K562 (cell line): ENCODE measurements at regions not wholly inside any gene's neighbourhood (a gene's known extent, or its start where the extent isn't known, plus 50 kb on each side); places are given as distances from the start of the nearest gene placed in this dataset.

Experiments used
- CC2D1A ChIP-seq: fragments of 450-650 bp; IDR thresholded peaks from 2 replicates; pipeline ENCODE4 v1.6.1; 2017; ENCODE audit warnings: mild to moderate bottlenecking
- TAF1 ChIP-seq: IDR thresholded peaks from 2 replicates; pipeline ENCODE4 v1.6.1; 2011; ENCODE audit warnings: mild to moderate bottlenecking, low read length, moderate library complexity; ENCODE audit not compliant: insufficient read depth, control insufficient read depth, severe bottlenecking; ENCODE audit errors: extremely low read depth
- YBX1 ChIP-seq: fragments of 450-650 bp; IDR thresholded peaks from 2 replicates; pipeline ENCODE4 v1.7.1; 2016; ENCODE audit warnings: mild to moderate bottlenecking
- ZC3H4 ChIP-seq: sonication (generic); formaldehyde crosslinking; IDR thresholded peaks from 2 replicates; pipeline ENCODE4 v1.9.0; 2021; ENCODE audit warnings: missing genetic modification reagents, borderline replicate concordance
- ZNF121 ChIP-seq: sonication (generic); formaldehyde crosslinking; conservative IDR thresholded peaks from 2 replicates; pipeline ENCODE4 v1.8.0; 2022; ENCODE audit warnings: missing genetic modification reagents
- TF ChIP-seq, protein P1 (sequence below): fragments of 200-600 bp; sonication (generic); IDR thresholded peaks from one replicate; pipeline ENCODE4 v1.6.1; 2012; ENCODE audit warnings: mild to moderate bottlenecking, low read depth, low read length, inconsistent platforms
- TF ChIP-seq, protein P2 (sequence below), 2 experiments: fragments of 450-650 bp; formaldehyde crosslinking in 1 of 2; IDR thresholded peaks; 2 replicates each; pipeline versions ENCODE4 v1.4.0 to v1.6.1; 2014 to 2020; ENCODE audit warnings: mild to moderate bottlenecking in 2 of 2, borderline replicate concordance in 1 of 2, low read depth in 1 of 2

DNA sequence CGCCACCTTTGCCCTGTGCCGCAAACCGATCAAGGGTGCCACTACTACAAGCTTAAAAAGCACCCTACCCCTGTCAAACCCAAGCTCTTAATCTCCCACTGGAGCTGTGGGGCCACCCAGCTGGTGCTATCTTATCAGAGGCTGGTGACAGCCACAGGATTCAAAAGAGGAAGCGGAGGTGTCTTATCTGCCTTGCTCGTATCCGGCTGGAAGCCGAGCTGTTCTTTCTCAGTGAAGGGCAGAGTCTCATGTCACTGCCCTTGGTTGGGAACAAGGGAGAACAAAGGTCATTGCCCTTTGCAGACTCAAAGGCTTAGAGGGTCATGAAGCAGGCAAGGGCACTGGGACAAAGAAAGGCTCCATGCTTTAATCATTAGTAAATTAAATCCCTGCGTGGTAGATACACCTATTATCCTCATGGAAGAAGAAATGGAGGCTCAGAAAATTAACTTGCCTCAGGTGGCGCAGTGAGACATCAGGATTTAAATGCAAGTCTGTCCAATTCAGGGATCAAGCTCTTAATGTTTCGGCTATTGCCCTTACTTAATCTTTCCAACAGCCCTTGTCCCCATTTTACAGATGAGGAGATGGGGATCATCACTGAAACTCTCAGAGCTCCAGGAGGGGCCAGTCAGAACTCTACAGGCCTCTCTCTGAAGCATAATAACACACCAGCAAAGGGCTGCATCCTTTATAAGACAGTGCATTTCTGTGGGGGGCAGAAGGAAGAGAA lies 360.0 kb upstream of the PROK2 start (continued):
- TF ChIP-seq, protein P1, sequence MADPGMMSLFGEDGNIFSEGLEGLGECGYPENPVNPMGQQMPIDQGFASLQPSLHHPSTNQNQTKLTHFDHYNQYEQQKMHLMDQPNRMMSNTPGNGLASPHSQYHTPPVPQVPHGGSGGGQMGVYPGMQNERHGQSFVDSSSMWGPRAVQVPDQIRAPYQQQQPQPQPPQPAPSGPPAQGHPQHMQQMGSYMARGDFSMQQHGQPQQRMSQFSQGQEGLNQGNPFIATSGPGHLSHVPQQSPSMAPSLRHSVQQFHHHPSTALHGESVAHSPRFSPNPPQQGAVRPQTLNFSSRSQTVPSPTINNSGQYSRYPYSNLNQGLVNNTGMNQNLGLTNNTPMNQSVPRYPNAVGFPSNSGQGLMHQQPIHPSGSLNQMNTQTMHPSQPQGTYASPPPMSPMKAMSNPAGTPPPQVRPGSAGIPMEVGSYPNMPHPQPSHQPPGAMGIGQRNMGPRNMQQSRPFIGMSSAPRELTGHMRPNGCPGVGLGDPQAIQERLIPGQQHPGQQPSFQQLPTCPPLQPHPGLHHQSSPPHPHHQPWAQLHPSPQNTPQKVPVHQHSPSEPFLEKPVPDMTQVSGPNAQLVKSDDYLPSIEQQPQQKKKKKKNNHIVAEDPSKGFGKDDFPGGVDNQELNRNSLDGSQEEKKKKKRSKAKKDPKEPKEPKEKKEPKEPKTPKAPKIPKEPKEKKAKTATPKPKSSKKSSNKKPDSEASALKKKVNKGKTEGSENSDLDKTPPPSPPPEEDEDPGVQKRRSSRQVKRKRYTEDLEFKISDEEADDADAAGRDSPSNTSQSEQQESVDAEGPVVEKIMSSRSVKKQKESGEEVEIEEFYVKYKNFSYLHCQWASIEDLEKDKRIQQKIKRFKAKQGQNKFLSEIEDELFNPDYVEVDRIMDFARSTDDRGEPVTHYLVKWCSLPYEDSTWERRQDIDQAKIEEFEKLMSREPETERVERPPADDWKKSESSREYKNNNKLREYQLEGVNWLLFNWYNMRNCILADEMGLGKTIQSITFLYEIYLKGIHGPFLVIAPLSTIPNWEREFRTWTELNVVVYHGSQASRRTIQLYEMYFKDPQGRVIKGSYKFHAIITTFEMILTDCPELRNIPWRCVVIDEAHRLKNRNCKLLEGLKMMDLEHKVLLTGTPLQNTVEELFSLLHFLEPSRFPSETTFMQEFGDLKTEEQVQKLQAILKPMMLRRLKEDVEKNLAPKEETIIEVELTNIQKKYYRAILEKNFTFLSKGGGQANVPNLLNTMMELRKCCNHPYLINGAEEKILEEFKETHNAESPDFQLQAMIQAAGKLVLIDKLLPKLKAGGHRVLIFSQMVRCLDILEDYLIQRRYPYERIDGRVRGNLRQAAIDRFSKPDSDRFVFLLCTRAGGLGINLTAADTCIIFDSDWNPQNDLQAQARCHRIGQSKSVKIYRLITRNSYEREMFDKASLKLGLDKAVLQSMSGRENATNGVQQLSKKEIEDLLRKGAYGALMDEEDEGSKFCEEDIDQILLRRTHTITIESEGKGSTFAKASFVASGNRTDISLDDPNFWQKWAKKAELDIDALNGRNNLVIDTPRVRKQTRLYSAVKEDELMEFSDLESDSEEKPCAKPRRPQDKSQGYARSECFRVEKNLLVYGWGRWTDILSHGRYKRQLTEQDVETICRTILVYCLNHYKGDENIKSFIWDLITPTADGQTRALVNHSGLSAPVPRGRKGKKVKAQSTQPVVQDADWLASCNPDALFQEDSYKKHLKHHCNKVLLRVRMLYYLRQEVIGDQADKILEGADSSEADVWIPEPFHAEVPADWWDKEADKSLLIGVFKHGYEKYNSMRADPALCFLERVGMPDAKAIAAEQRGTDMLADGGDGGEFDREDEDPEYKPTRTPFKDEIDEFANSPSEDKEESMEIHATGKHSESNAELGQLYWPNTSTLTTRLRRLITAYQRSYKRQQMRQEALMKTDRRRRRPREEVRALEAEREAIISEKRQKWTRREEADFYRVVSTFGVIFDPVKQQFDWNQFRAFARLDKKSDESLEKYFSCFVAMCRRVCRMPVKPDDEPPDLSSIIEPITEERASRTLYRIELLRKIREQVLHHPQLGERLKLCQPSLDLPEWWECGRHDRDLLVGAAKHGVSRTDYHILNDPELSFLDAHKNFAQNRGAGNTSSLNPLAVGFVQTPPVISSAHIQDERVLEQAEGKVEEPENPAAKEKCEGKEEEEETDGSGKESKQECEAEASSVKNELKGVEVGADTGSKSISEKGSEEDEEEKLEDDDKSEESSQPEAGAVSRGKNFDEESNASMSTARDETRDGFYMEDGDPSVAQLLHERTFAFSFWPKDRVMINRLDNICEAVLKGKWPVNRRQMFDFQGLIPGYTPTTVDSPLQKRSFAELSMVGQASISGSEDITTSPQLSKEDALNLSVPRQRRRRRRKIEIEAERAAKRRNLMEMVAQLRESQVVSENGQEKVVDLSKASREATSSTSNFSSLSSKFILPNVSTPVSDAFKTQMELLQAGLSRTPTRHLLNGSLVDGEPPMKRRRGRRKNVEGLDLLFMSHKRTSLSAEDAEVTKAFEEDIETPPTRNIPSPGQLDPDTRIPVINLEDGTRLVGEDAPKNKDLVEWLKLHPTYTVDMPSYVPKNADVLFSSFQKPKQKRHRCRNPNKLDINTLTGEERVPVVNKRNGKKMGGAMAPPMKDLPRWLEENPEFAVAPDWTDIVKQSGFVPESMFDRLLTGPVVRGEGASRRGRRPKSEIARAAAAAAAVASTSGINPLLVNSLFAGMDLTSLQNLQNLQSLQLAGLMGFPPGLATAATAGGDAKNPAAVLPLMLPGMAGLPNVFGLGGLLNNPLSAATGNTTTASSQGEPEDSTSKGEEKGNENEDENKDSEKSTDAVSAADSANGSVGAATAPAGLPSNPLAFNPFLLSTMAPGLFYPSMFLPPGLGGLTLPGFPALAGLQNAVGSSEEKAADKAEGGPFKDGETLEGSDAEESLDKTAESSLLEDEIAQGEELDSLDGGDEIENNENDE: no peak
- TF ChIP-seq ZNF121 (CRISPR knock-in tag) (no peak), YBX1 (no peak), ZC3H4 (CRISPR knock-in tag) (no peak), TAF1 (peak; percentile 55), CC2D1A (peak; percentile 96; the same call in 1 of the 2 replicates)
- TF ChIP-seq, protein P2, sequence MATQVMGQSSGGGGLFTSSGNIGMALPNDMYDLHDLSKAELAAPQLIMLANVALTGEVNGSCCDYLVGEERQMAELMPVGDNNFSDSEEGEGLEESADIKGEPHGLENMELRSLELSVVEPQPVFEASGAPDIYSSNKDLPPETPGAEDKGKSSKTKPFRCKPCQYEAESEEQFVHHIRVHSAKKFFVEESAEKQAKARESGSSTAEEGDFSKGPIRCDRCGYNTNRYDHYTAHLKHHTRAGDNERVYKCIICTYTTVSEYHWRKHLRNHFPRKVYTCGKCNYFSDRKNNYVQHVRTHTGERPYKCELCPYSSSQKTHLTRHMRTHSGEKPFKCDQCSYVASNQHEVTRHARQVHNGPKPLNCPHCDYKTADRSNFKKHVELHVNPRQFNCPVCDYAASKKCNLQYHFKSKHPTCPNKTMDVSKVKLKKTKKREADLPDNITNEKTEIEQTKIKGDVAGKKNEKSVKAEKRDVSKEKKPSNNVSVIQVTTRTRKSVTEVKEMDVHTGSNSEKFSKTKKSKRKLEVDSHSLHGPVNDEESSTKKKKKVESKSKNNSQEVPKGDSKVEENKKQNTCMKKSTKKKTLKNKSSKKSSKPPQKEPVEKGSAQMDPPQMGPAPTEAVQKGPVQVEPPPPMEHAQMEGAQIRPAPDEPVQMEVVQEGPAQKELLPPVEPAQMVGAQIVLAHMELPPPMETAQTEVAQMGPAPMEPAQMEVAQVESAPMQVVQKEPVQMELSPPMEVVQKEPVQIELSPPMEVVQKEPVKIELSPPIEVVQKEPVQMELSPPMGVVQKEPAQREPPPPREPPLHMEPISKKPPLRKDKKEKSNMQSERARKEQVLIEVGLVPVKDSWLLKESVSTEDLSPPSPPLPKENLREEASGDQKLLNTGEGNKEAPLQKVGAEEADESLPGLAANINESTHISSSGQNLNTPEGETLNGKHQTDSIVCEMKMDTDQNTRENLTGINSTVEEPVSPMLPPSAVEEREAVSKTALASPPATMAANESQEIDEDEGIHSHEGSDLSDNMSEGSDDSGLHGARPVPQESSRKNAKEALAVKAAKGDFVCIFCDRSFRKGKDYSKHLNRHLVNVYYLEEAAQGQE (IDR thresholded peaks at IDR 0.05; ENCODE audit: borderline replicate concordance): peak; percentile 60
- TF ChIP-seq, protein P2 (CRISPR knock-in tag; IDR thresholded peaks at IDR 0.05; ENCODE audit: low read depth): no peak
